ENCODE measurements at regions not wholly inside any gene's neighbourhood (a gene's known extent, or its start where the extent isn't known, plus 50 kb on each side); places are given as distances from the start of the nearest gene placed in this dataset.

GRCh38 chr4:124224256-124224655 lies 488.3 kb downstream of the ANKRD50 start:
- no peak for TF ChIP-seq CTCF (IDR thresholded peaks at IDR 0.05)
- TF ChIP-seq ZFX (IDR thresholded peaks at IDR 0.05; ENCODE audit: borderline replicate concordance): no peak

All from 22Rv1 (cell line).